UCSD-AML1 (cell line): ENCODE measurements at regions not wholly inside any gene's neighbourhood (a gene's known extent, or its start where the extent isn't known, plus 50 kb on each side); places are given as distances from the start of the nearest gene placed in this dataset.
A peak's percentile ranks its signal among the peaks of the same experiment; 100 is the strongest.

Source experiments
- DNase-seq: peaks from one replicate; lab custom pipeline; 2025; ENCODE audit not compliant: unreplicated experiment; lab: John Stamatoyannopoulos, UW

DNA sequence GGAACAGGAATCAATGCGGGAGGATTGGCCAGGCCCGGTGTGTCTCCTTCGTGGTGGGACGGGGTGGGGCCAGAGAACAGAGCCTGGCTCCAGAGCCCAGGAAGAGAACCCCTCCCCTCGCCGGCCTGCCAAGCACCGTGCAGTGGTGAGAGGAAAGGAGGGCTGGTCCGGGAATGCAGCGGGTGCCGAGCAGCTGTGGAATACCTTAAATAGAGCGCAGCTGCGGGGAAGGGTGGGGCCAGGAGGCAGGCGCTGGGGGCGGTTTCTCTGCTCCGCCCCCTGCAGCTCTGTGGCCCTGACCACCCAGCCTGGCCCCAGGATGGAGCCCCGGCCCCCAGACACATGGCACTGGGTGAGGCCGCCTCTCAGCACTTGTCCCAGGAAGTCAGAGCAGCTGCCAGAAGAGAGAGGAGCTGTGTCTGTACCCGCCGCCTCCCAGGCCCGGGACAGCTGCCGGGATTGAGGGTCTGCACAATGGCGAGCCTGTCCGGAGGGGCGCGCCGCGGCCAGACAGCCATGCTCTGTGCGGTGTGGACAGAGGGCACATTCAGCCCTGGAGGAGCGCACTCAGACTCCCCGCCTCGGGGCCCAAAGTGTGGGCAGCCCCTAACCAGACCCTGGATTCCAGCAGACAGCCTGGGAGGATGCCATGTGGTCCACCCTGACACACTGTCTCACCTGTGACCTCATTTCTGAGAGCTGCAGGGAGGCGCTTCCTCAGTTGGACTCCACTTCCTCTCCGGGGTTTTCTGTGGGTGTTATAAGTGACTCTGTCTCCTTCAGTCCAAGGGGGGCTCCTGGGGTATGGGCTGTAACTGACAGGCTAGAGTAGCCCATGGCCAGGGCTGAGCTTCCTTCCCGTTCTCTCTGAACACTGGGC lies 268.8 kb downstream of the SEC14L1 start:
- DNase-seq, result no peak

DNA sequence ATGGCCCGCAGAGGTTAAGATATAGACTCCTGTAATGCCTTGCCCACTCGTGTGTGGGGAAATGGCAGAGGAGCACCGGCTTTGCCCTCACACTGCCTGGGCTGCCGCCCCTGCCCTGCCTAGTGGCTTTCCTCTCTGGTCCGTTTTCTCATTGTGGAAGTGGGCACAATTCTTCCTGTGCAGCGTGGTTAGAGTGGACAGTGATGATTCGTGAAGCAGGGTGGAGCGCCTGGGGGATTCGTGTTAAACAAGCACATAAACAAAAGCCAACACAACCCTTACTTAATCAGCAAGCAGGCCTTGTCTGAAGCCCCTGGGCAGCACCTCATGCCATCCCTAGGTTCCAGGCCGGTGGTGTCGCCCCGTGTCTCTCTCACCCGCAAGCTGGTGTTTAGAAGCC lies 269.7 kb downstream of the SEC14L1 start:
- no peak for DNase-seq

DNA sequence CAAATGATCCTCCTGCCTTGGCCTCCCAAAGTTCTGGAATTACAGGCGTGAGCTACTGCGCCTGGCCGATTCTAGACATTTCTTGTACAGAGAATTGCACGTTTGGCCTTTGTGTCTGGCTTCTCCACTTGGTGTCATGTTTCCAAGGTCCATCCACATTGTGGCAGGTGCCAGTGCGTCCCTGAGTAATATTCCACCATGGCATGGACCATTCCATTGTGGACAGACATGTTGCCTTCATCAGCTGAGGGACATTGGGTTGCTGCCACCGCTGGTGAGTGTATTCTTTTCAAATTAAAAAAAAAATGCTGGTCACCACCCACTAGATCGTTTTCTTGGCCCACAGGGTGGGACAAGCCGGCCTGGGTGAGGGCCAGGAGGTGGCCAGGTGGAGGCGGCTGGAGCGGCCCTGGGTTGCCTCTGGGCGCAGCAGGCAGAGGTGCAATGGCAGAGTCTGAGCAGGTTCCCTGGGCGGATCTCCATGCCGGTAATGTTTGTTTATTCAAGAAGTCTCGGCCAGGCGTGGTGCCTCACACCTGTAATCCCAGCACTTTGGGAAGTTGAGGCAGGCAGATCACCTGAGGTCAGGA lies 274.1 kb downstream of the SEC14L1 start:
- DNase-seq, result no peak

DNA sequence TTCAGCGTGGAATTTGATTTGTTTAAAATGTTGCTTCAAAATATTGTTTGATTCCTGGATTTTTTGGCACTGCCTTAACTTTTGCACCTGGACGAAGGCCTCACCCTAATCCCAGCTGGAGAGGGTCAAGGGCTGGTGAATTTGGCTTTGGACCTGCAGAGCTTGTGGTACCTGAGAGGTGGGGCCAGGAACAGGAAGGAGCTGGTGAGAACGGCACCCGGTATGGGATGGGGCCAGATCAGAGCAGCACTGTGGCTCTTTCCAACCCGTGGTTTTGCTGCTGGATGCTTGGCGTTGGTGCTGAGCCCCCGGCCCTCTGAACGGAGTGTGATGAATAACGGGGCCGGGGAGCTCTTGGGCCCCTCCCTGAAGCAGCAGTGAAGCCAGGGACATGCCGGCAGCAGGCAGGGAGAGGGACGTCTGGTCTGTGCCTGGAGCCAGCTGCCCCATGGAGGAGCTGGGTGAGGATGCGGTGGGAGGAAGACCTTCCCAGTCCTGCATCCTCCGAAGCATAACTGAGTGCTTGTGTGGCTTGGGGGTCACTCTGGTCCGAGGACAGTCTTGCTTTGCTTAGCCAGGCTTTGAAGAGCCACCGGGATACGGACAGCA lies 275.4 kb downstream of the SEC14L1 start:
- DNase-seq, result no peak

DNA sequence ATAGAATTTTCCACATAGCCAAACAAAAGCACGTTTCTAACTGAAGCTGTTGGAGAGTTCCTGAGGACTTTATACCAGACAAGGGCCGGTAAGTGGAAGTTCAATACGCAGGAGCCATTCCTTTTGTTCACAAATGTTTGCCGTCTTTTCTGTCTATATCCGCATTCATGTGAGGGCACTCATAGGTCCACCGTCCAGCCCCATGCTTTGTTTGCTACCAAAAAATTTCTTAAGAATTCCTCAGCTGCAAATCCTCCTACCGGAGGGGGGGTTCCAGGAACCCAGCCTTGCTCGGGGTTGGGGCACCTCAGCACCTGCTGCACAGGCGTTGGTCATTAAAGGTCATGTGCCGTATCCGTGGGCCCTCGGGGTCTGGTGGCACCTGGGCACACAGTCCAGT lies 276.8 kb downstream of the SEC14L1 start:
- DNase-seq, result no peak

DNA sequence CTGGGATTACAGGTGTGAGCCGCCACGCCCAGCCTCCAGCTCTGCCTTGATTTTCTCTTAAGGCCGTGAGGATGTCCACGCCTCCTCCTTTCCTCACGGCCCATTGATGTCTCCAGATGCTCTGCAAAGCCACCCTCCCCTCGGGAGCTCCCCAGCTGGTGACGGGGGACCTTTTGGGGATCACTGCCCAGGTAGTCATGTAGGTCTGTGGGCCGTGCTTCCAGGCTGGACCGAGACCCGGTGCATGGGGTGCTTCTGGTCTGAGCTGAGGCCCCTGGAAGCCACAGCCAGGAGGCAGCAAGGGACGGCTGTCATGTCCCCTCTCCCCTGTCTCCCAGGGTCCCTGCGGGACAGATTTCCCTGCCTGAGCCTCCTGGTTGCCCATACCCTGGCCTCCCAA lies 277.8 kb downstream of the SEC14L1 start:
- no peak for DNase-seq

DNA sequence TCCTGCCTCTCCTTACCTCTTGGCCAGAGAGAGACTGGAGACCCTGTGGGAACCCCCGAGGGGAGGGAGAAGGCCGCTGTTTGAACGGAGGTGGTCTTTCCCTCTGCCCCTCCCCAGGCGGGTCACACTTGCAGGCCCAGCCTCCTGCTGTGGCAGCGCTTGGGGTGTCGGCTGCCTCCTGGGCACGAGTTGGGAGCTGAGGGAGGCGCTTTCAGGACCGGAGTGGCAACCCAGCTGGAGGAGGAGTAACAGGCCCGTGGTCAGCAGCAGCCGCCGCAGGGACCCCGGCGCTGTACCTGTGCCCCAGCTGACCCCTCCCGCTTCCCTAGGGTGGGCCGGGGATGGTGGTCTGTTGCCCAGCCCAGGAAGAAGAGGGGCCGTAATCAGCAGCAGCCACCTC lies 278.3 kb downstream of the SEC14L1 start:
- DNase-seq, result no peak

DNA sequence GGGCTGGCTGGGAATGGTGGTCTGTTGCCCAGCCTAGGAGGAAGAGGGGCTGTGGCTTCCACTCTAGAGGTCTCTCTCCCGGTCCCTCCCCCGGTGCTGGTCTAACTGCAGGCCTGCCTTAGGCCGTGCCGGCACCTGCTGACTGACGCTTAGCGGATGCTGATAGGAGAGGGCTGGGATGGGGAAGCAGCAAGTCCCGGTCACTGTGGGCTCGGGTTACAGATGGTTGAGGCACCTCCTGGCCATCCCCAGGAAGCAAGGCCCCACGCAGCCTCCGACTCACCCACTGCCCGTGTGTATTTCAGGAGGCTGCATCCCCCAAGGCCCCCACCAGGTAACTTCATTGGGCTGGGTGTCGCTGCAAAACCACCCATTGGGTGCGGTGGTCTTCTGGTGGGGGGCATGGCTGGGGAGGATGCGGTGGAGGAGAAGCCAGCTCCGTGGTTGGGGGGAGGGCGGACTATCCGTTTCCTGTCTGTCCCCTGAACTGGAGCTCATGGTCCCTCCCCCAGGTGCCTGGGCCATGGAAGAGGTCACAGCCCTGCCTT lies 278.9 kb downstream of the SEC14L1 start:
- DNase-seq, result peak; percentile 46

DNA sequence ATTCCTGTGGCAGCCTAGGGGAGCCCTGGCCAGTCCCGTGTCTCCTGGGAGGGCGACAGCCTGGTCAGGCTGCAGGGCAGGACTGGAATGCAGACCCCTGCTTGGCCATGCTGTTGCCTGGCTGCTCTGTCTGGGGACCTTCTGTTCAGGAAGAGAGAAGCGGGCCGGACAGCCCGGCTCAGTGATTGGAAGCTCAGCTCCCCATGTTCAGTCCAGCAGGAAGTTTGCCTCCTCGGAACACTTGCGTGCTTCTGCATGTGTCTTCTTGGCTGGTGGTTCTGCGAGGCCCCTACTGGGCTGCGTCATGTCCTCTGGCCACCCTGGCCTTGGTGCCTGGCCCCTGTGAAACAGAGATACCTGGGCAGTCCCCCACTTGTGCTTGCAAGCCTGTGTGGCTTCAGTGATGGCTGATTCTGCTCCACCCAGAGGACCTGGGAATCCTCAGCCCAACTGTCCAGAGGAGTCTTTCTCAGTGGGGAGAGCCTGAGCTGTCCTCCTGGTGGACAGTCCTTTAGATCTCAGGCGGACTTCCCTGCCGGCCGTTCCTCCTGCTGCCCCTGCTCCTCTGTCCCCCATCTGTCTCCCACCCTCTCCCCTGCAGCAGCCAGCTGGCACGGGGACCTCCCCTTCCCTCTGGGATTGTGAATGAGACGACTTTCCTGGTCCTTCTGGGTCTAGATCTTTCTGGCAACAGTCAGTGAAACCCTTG lies 279.5 kb downstream of the SEC14L1 start:
- DNase-seq, result no peak

DNA sequence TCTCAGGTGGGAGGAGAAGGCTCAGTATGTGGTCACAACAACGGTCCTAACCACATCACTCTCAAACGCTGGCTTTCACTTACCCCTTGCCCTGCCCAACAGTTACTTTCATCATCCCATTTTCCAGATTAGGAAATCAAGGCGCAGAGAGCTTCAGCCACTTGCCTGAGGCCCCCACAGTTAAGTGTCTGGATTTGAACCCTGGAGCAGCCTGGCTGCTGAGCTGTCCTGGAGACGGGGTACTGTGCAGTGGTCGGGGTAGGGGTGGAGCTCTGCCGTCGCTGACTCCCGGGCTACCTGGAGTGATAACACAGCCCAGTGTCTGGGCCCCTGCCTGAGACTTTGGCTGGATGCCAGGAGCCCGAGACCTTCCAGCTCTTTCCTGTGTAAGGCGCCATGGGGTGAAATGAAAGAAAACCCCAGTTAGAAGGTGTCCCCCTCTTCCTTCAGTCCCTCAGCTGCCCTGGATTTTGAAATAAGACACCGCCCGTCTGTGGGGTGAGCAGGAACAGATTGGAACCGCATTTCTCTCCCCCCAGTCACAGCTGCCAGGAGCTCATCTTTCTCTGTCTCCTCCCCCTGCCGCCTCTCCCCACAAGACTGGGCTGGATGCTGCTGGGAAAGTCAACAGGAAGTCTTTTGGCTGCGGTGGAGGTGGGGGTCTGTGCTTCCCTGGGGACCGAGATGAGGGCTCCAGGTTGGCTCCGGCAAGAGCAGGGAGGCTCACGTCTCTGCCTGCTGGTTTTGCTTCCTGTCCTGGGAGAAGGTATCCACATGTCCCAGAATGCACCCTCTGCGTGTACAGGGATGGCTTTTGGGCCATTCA lies 280.2 kb downstream of the SEC14L1 start:
- peak; percentile 48 for DNase-seq

DNA sequence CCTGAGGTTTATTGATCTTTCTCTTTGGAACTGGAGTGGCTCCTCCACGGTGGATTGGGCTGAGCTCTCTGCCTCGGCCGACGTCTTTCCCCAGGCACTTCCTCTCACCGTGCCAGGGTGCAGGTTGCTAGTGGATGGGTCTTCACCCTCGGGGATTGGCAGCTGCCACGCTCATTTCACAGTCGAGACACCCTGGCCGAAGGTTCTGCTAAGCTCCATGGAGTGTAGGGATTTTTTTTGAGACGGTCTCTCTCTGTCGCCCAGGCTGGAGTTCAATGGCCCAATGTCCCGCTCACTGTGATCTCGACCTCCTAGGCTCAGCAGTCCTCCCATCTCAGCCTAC lies 280.8 kb downstream of the SEC14L1 start:
- no peak for DNase-seq

DNA sequence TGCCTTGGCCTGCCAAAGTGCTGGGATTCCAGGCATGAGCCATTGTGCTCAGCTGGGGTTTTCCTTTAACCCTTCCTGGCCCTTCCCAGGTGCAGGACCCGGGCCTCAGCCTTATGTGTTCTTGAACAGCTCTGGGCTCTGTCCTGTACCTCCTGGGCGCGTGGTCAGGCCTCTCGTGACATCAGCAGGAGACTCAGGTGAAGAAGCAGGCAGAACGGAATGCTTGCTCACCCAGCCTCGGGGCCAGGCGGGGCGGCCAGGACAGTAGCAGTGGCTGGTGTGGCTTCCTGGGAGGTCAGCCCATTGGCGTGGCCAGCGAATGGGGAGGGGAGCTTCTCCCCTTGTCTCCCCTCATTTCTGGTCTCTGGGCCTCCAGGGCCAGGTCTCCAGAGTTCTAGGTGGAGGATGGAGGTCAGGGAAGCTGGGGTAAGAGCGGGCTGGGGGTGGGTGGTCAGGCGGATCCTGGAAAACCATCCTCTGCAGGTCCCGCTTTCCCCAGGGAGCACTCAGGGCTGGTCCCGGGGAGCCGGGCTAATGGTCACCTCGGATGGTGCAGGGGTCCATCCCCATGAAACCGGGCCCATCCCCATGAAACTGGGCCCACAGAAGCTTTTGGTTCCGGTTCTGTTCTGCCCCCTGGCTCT lies 281.5 kb downstream of the SEC14L1 start:
- no peak for DNase-seq

DNA sequence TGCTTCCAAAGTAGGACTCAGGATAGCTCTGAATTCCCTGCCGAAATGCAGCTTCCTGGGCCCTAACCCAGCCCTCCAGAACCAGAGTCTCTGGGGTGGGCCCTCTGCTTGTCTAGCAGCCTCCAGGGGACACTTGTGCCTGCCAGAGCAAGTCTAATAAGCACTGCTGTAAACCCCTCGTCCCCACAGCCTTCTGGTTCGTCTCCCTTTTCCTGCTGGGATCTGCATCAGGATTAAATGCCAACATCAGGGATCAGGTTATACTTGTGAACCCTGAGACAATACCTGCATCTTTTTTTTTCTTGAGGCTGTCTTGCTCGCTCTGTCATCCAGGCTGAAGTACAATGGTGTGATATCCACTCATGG lies 282.0 kb downstream of the SEC14L1 start:
- no peak for DNase-seq

DNA sequence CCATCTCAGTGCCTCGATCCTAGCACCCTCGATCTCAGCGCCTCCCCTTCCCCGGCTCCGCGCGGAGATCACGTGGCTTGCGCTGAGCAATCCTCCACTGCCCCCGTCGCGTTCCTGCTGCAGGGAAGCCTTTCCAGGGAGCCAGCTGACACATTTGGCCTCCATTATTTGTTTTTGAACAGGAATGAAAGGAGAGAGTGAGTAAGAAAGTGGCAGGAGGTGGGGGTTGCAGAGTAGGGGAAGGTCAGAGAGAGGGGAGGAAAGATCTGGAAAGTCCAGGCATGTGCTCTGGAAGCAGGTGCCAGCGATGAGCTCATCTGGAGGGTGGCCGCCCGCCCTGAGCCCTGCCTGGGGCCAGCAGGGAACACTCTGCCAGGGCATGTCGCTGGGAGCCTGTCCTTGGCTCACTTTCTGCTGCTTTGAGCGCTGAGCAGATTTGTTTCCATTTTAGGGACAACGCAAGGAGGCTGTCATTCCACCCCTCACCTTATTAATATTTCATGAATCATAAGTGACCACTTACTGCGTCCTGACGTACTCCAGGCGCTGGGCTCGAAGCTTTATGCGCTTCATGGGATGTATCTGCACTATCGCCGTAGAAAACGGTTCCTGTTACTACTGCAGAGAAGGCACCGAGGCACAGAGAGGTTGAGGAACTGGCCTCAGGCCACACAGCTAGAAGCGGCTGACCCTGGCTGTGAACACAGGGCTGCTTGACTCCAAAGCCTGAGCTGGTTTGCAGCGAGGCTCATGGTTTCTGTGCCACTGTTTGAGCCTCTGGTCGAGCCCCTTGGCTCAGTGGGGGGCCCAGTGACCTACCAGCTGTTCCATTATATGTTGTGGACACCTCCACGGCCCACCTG lies 283.1 kb downstream of the SEC14L1 start:
- DNase-seq, result no peak

DNA sequence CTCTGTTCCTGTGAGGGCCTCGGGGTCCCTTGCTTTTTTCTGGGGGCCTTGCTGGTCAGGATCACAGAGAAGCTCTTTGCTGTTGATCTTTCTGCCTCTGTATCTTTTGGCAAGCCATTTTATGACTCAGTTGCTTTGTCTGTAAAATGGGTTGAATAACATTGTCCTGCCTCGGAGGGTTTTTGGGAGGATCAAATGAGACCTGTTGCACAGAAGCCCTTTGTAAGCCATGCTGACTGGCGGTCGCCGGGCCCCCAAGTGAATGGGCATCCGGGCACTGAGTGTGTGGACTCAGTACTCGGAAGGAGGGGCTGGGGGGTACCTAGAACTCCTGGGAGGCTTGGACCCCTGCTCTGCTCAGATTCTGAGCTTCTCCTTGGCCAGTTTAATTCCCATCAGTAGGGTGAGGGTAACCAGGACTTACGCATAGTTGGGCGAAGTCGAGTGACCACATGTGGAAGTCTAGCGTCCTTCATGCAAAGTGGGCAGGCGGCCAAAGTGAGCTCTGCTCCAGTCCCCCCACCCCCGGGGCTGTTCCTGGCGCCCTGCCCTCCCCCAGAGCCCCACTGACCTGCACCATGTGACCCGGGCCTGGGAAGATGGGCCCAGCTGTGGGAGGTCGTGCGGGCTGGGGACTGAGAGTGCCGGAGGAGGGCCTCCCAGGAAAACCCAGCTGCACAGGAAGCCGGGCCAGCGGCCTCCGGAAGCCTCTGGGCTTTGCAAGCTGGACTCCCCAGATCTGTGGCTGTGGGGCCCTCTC lies 284.0 kb downstream of the SEC14L1 start:
- peak; percentile 74 for DNase-seq

DNA sequence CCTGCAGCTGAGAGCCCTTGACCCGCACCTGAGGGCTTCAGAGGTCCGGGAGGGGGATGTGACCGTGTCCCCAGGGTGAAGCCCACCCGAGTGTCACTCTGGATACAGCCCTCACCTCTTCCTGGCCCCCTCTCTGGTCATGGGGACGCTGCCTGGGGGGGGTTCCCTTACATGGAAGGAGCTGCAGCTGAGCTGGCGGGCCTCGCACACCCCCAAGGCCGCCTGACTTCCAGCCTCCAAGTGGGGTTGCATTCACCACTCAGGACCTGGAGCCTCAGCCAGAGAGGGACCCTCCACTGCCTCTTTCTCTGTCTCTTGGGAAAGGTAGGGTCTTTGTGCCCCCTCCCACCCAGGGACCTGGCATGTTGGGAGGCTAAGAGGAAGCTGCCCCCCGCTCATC lies 284.6 kb downstream of the SEC14L1 start:
- no peak for DNase-seq

DNA sequence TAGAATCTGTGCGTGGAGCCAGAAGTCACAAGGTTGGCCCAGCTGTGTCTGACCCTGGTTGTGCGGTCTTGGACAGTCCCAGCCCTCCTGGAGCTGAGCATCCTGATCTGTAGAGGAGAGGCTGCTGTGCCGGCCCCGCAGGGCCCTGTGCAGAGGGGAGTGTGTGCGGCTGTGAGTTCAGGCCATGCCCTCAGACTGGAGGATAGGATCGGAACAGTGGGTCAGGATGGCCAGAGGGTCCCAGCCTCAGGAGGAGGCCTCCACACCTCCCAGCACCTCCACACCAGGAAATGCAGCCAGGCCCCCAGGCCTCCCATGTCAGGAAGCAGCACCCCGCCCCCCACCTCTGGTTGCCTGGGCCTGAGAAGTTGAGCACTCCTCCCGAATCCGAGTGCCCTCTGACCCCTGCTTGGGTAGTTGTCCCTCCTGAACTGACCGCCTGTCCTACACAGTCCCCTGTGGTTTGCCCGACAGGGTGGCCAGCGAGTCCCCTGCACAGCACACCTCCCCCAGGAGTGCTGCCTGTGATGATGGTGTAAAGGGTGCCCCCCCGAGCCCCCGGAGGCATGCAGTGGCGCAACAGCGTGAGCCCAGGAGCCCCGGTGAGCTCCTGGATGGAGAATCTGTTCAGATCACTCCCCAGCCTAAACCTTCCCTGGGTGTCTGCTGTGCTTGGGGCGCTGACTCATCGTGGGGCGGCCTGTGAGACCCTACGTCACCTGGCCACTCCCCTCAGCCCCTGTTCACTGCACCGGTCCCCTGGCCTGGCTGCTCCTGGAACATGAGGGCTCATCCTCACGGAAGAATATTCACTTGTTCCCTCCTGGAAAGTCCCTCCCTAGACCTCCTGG lies 285.2 kb downstream of the SEC14L1 start:
- DNase-seq, result no peak
